Activated CD4-positive, alpha-beta T cell treated with anti-CD3 and anti-CD28 coated beads for 1 hour (primary cell): ENCODE measurements at regions not wholly inside any gene's neighbourhood (a gene's known extent, or its start where the extent isn't known, plus 50 kb on each side); places are given as distances from the start of the nearest gene placed in this dataset.
"Not testable (repeated sequence)": the region's sequence is repeated elsewhere in the genome, so short reads cannot be mapped to it uniquely, and the experiment has no call there.

Experiments
- DNase-seq: peaks from one replicate; pipeline ENCODE4 v3.0.0-alpha.2; 2020

DNA sequence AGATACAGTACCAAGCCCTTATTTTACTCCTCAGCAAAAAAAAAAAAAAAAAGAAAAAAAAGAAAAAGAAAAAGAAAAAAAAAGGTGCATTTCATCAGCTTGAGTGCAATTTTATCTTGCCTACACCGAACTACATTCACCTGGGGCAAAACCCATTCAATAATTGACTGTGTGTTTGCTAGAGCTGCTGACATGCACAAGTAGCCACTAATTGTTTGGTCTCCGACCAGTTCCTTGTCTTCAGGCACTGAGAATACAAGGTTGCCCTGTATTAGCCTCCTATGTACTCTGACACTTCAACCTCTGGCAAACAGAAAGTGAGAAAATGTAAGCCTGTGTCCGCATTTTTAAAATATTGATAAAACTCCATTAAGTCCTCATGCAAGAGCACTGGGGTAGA lies 1579.4 kb upstream of the LRRTM3 start:
- no peak for DNase-seq

DNA sequence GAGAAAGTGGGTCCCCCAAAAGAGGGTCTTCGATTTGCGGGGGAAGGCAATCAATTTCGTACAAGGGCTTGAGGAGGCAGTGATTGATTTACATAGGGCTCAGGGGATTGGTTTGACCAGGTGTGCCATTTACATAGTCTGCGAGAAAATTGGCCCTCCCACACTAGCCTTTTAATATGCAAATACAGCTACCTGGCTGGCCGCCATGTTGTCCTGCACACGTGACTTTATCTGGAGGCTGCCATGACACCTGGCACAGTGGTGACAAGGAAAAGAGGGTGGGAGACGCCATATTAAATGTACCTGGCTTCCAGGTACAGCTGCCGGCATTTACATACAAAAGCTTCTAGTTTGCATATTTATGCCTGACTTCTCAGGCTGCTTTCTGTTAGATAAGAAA lies 1577.2 kb upstream of the LRRTM3 start:
- DNase-seq, result no peak

DNA sequence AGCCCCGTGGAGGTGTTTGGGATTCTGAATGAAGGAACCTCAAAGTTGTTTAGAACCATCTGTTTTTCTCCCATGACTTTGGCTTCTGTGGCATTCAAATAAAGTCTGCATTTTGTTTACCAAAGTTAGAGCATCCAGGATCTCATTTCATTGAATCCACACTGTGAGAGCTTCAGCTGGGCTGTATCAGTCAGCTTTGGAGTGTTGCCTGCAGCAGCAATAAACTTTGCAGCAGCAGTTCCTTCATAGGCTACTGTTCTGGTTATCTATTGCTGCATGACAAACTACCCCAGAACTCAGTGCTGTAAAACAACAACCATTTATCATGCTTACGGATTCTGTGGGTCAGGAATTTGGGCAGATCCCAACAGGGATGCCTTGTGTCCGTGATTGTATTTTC lies 1575.2 kb upstream of the LRRTM3 start:
- no peak for DNase-seq

DNA sequence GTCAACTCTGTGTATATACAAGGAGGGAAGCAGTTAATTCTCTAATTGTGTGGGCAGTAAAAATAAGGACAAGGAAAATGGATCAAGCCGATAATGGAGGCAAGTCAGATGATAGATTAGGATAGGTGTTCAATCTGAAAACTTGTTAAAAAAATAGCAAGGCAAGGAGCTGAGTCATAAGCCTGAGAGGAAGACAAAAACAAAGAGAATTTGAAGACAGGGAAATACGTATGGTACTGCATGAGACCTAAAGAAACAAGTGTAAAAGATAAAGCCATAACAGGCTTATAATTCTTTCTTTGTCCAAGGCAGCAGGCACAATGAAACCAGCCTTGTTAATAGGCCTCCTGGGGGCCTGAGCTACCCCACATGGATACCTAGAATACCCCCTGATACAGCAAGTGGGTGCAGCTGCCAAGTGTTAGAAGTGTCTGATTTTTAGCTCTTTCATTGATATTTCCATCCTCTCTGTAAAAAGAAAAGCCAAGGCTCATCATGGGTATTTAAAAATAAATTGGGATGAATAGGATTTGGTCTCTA lies 1570.6 kb upstream of the LRRTM3 start:
- DNase-seq, result no peak

DNA sequence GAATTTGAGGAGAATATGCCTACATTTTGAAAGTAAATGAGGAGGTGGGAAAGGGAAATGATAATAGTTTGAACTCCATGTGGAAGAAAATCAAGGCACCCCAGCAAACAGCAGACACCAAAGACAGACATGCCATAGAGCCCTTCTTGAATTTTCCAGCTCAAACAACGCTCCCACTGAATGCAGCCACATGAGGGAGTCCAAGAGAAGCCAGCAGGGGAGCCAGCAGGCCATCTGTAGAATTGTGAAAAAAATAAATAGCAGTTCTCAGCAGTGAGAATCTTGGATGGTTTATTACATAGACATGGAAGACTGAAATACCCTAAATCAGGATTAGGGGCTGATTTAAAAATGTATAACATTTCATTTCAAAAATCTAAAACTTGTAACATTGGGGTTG lies 1567.3 kb upstream of the LRRTM3 start:
- no peak for DNase-seq

DNA sequence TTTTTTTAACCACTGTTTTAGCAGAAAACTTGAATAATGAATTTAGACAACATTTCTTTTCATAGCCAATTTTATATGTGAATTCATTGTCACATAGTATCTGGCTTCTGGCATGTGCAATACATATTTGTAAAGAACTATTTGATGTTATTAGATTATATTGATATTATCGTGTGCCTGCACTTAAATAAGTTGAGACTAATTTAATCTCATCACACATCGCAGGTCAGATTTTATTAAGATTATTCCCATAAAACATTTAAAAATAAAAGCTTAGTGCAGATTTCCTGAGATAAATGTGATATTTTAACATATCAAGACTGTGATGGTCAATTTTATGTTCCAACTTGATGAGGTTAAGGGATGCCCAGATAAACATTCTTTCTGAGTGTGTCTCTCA lies 1565.3 kb upstream of the LRRTM3 start:
- DNase-seq, result no peak

DNA sequence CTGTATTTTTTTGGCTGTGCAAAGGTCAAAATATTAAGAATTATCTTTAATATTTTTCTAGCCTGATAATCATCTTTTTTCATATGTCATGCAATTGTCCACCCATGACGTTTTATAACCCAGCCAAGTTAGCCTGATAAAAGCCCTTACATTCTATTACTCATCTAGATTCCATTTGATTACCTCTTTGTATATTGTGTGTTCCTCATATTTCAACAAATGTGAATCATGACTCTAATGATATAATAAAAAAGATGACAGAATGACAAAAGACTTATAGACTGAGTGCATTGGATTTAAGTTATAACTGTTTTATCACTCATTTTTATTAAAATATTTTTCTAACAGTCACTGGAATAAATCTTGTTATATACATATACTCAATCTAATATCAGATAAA lies 1560.0 kb upstream of the LRRTM3 start:
- DNase-seq, result no peak

DNA sequence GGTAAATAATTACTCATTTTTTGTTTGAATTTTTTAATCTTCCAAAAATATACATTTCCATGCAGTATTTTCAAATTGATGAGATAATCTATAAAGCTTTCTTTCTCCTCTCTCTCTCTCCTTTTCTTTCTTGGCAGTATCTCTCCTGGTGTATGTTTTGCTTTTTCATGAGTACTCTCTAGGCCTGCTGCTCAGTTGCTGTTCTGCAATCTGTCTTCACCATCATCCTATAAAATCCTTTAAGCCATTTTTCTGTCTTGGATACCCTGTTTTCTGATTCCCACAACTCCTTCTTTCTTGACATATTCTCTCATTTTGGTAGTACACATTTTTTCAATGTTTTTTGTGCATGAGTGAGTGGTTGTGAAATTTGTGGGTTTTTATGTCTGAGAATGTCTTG lies 1558.1 kb upstream of the LRRTM3 start:
- no peak for DNase-seq

DNA sequence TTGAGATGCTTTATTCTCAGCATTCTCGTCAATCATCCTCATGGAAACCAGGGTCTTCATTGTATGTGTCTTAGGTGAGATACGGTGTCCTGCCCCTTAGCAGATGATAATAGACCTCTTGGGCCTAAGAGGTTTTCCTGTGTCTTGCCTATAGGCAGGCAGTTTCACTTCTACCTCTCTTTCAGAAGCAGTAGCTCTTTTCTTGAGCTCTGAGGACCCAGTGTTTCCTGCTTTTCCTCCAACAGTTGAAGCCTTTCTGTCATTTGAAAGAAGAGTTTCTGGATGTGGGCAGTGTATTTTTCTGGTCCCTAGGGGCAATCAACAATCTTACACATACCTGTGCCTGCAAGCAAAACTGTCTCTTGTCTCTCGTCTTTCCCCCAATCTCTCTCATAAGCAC lies 1550.3 kb upstream of the LRRTM3 start:
- no peak for DNase-seq

DNA sequence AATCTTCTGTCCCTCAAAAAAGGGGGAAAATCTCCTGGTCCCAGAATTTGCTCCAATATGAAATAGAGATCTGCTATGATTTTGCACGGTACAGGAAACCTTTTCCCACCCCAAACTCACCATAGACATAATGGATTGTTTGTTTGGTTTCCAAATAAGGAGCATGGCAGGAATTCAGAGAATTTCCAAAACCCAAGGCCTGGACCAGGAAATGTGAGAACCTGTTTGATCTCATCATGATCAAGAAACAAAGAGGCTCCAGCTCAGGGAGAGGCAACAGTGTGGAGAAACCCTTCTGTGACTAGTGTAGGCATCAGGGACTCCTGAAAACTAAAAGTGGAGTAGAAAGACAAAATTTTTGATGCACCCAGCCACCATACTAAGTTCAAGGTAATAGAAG lies 1548.1 kb upstream of the LRRTM3 start:
- no peak for DNase-seq

DNA sequence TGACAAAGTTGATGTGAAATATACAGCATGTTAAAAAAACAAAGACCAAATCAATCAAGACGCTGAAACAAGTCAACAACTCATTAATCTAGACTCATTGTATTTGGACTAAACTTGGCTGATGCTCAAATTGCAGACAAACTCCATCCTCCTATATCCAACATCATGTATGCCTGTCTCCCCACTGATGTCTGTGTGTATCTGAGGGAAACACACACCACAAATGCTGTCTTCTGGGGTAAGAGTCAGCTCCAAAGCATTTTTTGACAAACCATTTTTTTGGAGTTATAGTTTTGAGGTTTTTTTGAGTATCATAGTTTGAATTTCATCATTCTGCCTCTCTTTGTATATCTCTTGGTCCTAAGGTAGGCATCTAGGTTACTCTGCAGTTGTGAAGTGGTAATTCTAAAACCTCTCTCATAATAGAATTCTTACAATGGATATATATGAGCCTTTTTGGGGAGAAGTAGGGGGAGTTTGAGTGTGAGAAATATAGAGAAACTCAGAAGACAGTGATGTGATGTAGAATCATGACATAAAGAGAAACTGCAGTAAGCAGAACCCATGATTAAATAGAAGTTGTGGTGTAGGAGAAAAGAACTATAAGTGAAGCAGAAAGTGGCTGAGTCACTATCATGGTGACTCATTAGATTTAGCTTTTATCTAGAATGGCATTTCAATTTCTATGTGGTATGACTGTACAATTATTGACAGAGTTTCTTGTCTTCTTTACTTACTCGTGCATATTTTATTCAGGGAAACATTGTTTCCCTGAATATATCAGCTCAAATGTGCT lies 1531.1 kb upstream of the LRRTM3 start:
- no peak for DNase-seq

DNA sequence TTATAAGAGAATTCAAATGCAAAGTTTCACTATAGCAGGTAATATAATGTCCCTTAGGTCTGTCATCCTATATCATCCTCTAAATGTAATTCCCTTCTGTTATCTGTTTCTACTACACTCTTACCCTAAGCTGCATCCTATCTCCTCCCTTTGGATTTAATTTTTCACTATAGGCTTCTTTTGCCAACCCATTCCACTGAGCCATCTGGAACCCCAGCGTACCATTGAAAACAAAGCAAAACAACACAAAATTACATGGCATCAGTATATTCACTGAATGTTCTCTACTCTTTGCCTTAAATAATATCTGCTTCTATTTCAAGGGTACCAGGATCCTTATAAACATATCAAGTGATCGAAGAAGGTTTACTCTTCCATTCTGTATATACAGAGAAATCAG lies 1530.2 kb upstream of the LRRTM3 start:
- no peak for DNase-seq

DNA sequence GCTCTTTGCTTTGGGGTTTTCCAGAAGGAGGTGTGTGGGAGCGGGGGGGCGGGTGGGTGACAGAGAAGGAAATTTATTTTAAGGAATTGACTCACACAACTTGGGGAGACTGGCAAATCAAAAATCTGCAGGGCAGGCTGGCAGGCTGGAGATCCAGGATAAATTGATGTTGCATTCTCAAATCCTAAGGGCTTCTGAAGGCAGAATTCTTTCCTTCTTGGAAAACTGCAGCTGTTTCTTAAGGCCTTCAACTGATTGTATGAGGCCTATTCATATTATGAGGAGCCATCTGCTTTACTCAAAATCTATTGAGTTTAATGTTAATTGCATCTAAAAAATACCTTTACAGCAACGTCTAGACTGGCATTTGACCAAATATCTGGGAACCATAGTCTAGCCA lies 1528.8 kb upstream of the LRRTM3 start:
- DNase-seq, result no peak

DNA sequence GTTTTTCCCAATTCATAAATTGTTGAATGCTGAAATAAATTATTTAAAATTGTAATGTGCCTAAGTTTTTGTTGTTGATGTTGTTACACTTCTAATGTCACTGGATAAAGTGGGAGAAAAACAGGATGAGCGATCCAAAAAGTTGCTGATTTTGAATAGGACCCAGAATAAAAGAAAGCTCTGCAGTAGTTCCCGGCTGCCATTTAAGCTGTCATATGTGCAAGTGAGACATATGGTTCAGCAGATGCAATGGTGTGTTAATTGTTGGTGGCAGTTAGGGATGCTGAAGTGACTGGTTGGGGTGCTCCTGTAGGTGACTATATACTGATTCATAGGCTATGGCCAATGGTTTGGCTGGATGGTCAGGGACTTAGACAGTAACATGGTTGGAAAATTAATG lies 1517.4 kb upstream of the LRRTM3 start:
- no peak for DNase-seq

DNA sequence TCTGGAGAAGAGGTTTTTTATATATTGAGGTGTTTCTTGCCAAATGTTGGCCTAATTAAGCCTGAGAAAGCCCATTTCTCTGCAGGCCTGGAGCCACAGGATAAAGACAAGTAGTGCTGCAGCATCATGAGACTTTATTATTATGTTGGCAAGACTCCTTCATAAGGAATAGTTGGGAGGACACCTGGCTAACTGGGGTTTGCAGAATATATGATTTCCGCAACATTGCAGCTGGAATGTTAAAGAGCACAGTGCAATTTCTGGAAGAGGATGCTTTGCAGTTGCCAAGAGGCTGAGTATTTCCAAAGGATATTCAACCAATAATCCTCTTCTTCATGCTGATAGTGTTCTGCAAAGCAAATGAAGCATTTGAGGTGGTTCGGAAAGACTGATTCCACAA lies 1512.8 kb upstream of the LRRTM3 start:
- DNase-seq, result no peak

DNA sequence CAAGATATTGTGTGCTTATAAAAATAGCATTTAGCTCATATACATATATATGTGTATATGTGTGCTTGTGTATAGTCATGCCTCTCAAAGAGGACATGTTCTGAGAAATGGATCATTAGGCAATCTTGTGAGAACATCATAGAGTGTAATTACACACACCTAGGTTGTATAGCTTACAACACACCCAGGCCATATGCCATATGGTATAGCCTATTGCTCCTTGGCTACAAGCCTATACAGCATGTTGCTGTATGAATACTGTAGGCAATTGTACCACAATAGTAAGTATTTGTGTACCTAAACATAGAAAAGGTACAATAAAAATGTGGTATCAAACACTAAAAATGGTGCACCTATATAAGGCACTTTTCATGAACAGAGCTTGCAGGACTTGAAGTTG lies 1510.5 kb upstream of the LRRTM3 start:
- no peak for DNase-seq

DNA sequence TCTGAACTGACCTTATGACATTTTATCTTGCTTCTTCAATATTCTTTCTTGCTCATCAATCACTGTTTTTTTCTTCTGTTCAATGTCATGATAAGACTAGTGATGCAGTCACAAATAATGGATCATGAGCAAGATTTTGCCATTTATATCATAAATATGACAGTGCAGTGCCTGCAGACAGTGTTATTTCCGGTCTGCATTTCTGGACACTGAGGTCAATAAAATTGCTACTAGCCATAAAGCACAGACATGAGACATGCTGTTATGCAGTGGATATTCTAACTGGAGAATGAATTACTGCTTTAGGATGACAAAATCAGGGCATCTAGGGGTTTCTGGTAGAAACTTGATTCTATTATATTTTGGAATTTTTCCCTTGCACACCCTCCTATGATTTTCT lies 1509.7 kb upstream of the LRRTM3 start:
- DNase-seq, result no peak

DNA sequence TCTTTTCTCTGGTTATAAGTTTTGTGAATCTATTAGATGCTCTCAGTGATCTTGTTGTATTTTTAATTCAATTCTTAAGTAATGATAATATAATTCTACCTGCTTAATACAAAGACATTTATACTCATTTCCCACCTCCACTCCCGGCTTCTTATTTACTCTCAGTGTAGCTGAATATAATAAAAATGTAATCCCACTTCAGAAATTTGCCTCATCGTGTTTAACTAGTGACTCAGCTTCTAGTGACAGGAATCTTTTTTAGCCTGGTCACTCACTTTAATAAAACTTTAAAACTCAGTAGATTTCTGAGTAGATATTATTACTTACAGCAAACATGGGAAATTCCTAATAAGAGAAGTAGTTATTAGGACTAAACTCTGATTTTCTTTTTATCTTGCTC lies 1506.2 kb upstream of the LRRTM3 start:
- DNase-seq, result no peak

DNA sequence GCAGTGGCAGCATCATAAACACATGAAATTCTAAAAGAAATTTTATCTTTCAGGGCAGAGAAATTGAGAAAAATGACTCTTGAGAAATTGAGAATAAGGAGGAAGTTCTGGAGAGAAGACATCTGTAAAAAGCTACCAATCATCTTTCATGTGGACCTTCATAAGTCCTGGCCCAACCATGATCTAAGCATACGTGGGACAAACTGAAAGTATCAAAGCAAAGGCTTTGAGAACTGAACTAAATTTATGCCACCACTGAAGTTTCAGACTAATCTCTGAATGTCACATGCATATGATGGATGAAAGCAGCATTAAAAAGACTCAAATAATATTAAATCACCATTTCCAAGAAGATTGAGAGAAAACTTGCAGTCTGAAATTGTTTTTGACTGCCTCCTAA lies 1502.8 kb upstream of the LRRTM3 start:
- no peak for DNase-seq

DNA sequence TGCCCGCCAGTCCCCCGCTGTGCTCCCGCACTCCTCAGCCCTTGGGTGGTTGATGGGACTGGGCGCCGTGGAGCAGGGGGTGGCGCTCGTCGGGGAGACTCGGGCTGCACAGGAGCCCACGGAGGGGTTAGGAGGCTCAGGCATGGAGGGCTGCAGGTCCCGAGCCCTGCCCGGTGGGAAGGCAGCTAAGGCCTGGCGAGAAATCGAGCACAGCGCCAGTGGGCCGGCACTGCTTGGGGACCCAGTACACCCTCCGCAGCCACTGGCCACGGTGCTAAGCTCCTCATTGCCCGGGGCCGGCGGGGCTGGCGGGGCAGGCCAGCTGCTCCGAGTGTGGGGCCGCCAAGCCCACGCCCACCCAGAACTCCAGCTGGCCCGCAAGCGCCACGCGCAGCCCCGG lies 1496.5 kb upstream of the LRRTM3 start:
- not testable (repeated sequence) for DNase-seq

DNA sequence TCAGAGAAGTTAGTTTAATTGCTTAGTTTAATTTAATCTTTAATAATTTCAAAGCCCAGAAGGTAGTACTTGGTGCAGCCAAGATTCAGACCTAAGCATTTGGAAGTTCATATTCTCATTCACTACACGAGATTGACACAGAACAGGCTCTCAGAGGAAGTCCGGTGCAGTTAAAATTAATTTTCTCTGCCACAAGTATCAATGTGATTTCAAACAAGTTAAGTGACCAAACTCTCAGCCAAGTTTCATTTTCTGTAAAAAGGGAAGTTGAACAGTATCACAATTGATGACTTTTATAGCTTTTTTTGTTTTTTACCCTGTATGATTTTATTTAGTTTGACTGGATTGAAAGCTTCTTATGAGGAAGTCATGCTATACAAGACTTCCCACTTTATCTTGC lies 1494.9 kb upstream of the LRRTM3 start:
- DNase-seq, result no peak

DNA sequence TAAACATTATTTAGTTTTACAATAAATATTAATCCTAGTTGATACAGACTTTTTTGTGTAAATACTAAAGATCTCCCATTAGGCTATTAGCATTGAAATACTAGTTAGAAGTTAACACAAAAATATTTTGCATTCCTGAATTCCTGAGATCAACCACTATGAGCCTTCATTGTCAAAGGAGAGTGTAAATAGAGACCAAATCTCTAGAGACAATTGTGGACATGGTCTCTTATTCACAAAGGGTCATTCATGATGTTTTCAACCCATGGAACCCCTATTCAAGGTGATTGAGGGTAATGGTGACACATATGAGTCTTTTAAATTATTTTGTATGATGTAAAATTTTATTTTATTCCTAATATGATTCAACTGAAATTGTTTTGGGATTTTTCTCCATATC lies 1454.8 kb upstream of the LRRTM3 start:
- DNase-seq, result no peak

DNA sequence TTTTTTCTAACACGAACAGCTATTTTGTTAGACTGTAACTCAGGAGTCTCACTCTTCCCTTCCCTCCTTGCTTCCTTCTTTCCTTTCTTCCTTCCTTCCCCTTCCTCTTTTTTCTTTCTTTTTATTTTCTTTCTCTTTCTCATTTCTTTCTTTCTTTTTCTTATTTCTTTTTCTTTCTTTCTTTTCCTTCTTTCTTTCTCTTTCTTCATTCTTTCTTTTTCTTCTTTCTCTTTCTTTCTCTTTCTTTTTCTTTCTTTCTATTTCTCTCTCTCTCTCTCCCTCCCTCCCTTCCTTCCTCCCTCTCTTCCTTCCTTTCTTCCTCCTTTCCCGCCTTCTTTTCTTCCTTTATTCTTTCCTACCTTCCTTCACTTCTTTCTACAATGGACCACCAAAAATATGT lies 1443.0 kb upstream of the LRRTM3 start:
- DNase-seq, result no peak

DNA sequence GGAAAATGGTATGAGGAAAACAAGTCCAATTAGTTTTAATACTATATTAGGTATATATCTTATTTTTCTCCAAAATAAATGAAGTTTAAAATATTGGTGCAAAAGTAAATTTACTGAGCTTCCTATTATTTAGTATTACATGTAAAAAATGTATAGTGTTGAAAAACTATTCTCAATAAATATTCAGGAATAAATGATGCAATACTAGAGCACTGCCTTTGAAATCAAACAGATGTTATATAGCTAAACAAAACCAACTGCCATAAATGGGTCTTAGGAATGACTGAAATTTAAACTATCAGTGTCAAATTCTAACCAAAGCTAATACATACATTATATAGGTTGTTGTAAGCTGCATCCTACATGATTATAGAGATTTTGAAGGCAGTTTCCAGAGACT lies 1434.0 kb upstream of the LRRTM3 start:
- DNase-seq, result no peak

DNA sequence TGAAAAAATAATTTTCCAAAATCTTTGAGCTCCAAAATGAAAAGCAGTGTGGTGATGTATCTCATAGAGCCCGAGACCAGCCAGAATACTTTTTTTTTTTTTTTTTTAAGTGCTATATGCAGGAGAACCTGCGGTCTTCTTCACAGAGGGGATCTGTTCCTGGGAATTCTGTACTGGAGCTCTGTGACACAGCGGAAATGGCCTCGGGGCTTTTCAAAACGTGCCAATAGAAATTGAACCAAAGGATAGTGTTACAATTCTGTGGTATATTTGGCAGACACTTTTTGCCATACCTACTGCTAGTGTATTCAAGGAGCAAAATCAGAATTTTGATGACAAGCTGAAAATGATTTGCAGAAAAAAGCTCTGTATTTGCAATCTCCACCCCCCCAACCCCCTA lies 1429.3 kb upstream of the LRRTM3 start:
- no peak for DNase-seq
